Muscle layer of duodenum (tissue), 2 donors: ENCODE measurements at regions not wholly inside any gene's neighbourhood (a gene's known extent, or its start where the extent isn't known, plus 50 kb on each side); places are given as distances from the start of the nearest gene placed in this dataset.

ENCODE experiments used
- H3K27ac ChIP-seq: one replicate; pipeline ENCODE4 v1.7.0; 2013; ENCODE audit warnings: mild to moderate bottlenecking, low read length
- H3K27me3 ChIP-seq: one replicate; pipeline ENCODE4 v1.7.0; 2013; ENCODE audit warnings: low read depth, mild to moderate bottlenecking, control low read depth, low read length
- H3K36me3 ChIP-seq, 2 donors: one replicate each; pipeline ENCODE4 v1.7.0; 2013; ENCODE audit warnings: low read length in 2 of 2, control low read depth in 1 of 2, mild to moderate bottlenecking in 1 of 2; ENCODE audit not compliant: insufficient read depth in 2 of 2, control insufficient read depth in 1 of 2
- H3K4me1 ChIP-seq, 2 donors: one replicate each; pipeline ENCODE4 v1.7.0; 2013; ENCODE audit warnings: low read length in 2 of 2, mild to moderate bottlenecking in 2 of 2, control low read depth in 1 of 2, moderate library complexity in 1 of 2; ENCODE audit not compliant: insufficient read depth in 2 of 2, control insufficient read depth in 1 of 2
- H3K4me3 ChIP-seq, 2 donors: one replicate each; pipeline ENCODE4 v1.7.0; 2013; ENCODE audit warnings: low read length in 2 of 2, low read depth in 1 of 2, mild to moderate bottlenecking in 1 of 2
- H3K9me3 ChIP-seq, 2 donors: one replicate each; pipeline ENCODE4 v1.7.0; 2013; ENCODE audit warnings: low read length in 2 of 2, control low read depth in 1 of 2, mild to moderate bottlenecking in 1 of 2; ENCODE audit not compliant: control insufficient read depth in 1 of 2
- donor health status: healthy.

GRCh38 chr4:26144526-26145155 is 176.2 kb upstream of the RBPJ start:
- H3K4me3 ChIP-seq = no peak overlapping the region
- no peaks in the 10 kb centered on the region for H3K27me3 ChIP-seq
- peaks cover 0 to 4% of the 10 kb centered on the region in 2 donors for H3K4me1 ChIP-seq
- no peaks in the 10 kb centered on the region for H3K9me3 ChIP-seq
- peak overlapping the region; percentile 19 for H3K27ac ChIP-seq
- no peaks in the 10 kb centered on the region for H3K36me3 ChIP-seq

- no peak overlapping the region for H3K4me3 ChIP-seq
- no peaks in the 10 kb centered on the region for H3K9me3 ChIP-seq
- H3K27ac ChIP-seq = no peak overlapping the region
- no peaks in the 10 kb centered on the region for H3K27me3 ChIP-seq
- H3K4me1 ChIP-seq = peaks cover 0 to 2% of the 10 kb centered on the region in 2 donors
- no peaks in the 10 kb centered on the region for H3K36me3 ChIP-seq
These were observed 175.6 kb upstream of the RBPJ start for GRCh38 chr4:26145212-26145611.

- Histone ChIP-seq H3K36me3 (no peaks in the 10 kb centered on the region), H3K27me3 (no peaks in the 10 kb centered on the region), H3K27ac (no peak overlapping the region), H3K9me3 (no peaks in the 10 kb centered on the region), H3K4me1 (no peaks in the 10 kb centered on the region), H3K4me3 (no peak overlapping the region)
These were observed 171.9 kb upstream of the RBPJ start for GRCh38 chr4:26148927-26149326.

GRCh38 chr4:26150948-26151347 is 169.9 kb upstream of the RBPJ start:
- Histone ChIP-seq H3K4me3 (no peak overlapping the region), H3K9me3 (no peaks in the 10 kb centered on the region), H3K27me3 (no peaks in the 10 kb centered on the region), H3K36me3 (no peaks in the 10 kb centered on the region), H3K4me1 (no peaks in the 10 kb centered on the region), H3K27ac (no peak overlapping the region)

- no peaks in the 10 kb centered on the region for H3K9me3 ChIP-seq
- H3K4me1 ChIP-seq = no peaks in the 10 kb centered on the region
- no peaks in the 10 kb centered on the region for H3K36me3 ChIP-seq
- H3K27ac ChIP-seq = no peak overlapping the region
- no peaks in the 10 kb centered on the region for H3K27me3 ChIP-seq
- no peak overlapping the region for H3K4me3 ChIP-seq
These were observed 169.2 kb upstream of the RBPJ start for GRCh38 chr4:26151615-26152014.

- Histone ChIP-seq H3K36me3 (no peaks in the 10 kb centered on the region), H3K9me3 (no peaks in the 10 kb centered on the region), H3K27me3 (no peaks in the 10 kb centered on the region), H3K4me3 (no peak overlapping the region), H3K27ac (no peak overlapping the region), H3K4me1 (no peaks in the 10 kb centered on the region)
These were observed 168.8 kb upstream of the RBPJ start for GRCh38 chr4:26152056-26152455.

- Histone ChIP-seq H3K4me3 (no peak overlapping the region), H3K9me3 (no peaks in the 10 kb centered on the region), H3K27ac (no peak overlapping the region), H3K36me3 (no peaks in the 10 kb centered on the region), H3K27me3 (no peaks in the 10 kb centered on the region), H3K4me1 (no peaks in the 10 kb centered on the region)
These were observed 163.3 kb upstream of the RBPJ start for GRCh38 chr4:26157541-26157940.

- no peaks in the 10 kb centered on the region for H3K27me3 ChIP-seq
- H3K4me1 ChIP-seq = no peaks in the 10 kb centered on the region
- no peaks in the 10 kb centered on the region for H3K9me3 ChIP-seq
- no peaks in the 10 kb centered on the region for H3K36me3 ChIP-seq
- H3K4me3 ChIP-seq = no peak overlapping the region
- H3K27ac ChIP-seq = no peak overlapping the region
These were observed 160.2 kb upstream of the RBPJ start for GRCh38 chr4:26160591-26160990.

- Histone ChIP-seq H3K4me3 (no peak overlapping the region), H3K4me1 (no peaks in the 10 kb centered on the region), H3K9me3 (no peaks in the 10 kb centered on the region), H3K27me3 (no peaks in the 10 kb centered on the region), H3K27ac (no peak overlapping the region), H3K36me3 (no peaks in the 10 kb centered on the region)
These were observed 159.6 kb upstream of the RBPJ start for GRCh38 chr4:26161030-26161824.

GRCh38 chr4:26162101-26162500 is 158.7 kb upstream of the RBPJ start:
- no peaks in the 10 kb centered on the region for H3K4me1 ChIP-seq
- H3K36me3 ChIP-seq = no peaks in the 10 kb centered on the region
- H3K27ac ChIP-seq = no peak overlapping the region
- no peaks in the 10 kb centered on the region for H3K9me3 ChIP-seq
- H3K27me3 ChIP-seq = no peaks in the 10 kb centered on the region
- H3K4me3 ChIP-seq = no peak overlapping the region

GRCh38 chr4:26163425-26164362 is 157.1 kb upstream of the RBPJ start:
- H3K4me1 ChIP-seq = no peaks in the 10 kb centered on the region
- no peaks in the 10 kb centered on the region for H3K9me3 ChIP-seq
- H3K27me3 ChIP-seq = no peaks in the 10 kb centered on the region
- H3K4me3 ChIP-seq = peak overlapping the region in 1 of 2 donors; percentile 23
- H3K36me3 ChIP-seq = no peaks in the 10 kb centered on the region
- peak overlapping the region; percentile 9 for H3K27ac ChIP-seq
